OCI-LY1 (cell line): ENCODE measurements at regions not wholly inside any gene's neighbourhood (a gene's known extent, or its start where the extent isn't known, plus 50 kb on each side); places are given as distances from the start of the nearest gene placed in this dataset.

Experiments
- H2AFZ ChIP-seq: fragments of 200-600 bp; sonication (generic), shearing (Covaris generic); 2 replicates; pipeline ENCODE4 v1.6.0; 2014; ENCODE audit warnings: antibody characterized with exemption, mild to moderate bottlenecking, low read length
- H3F3A ChIP-seq: fragments of 200-600 bp; sonication (generic), shearing (Covaris generic); 2 replicates; pipeline ENCODE4 v1.6.0; 2014; ENCODE audit warnings: mild to moderate bottlenecking, antibody characterized with exemption, low read length, moderate library complexity; ENCODE audit not compliant: insufficient read depth
- H3K27ac ChIP-seq: fragments of 200-600 bp; sonication (generic); 2 replicates; pipeline ENCODE4 v1.5.1; 2014; ENCODE audit warnings: low read length, mixed run types, mild to moderate bottlenecking, low read depth; ENCODE audit not compliant: poor library complexity, severe bottlenecking
- H3K27me3 ChIP-seq: fragments of 200-600 bp; sonication (generic); 2 replicates; pipeline ENCODE4 v1.6.0; 2014; ENCODE audit warnings: antibody characterized with exemption, mild to moderate bottlenecking, low read length, moderate library complexity; ENCODE audit not compliant: insufficient read depth
- H3K36me3 ChIP-seq: fragments of 200-600 bp; sonication (generic); 2 replicates; pipeline ENCODE4 v1.6.1; 2014; ENCODE audit warnings: mild to moderate bottlenecking, antibody characterized with exemption, low read length, moderate library complexity, mixed read lengths; ENCODE audit not compliant: insufficient read depth
- H3K4me1 ChIP-seq: fragments of 200-600 bp; sonication (generic); 2 replicates; pipeline ENCODE4 v1.5.1; 2014; ENCODE audit warnings: mild to moderate bottlenecking, low read length, moderate library complexity; ENCODE audit not compliant: insufficient read depth, severe bottlenecking
- H3K4me2 ChIP-seq: fragments of 200-600 bp; sonication (generic), shearing (Covaris generic); 2 replicates; pipeline ENCODE4 v1.6.1; 2014; ENCODE audit warnings: low read length
- H3K4me3 ChIP-seq: fragments of 200-600 bp; sonication (generic); 2 replicates; pipeline ENCODE4 v1.5.1; 2014; ENCODE audit warnings: low read length, low read depth, mild to moderate bottlenecking, mixed read lengths; ENCODE audit not compliant: poor library complexity, severe bottlenecking
- H3K79me2 ChIP-seq: fragments of 200-600 bp; shearing (Covaris generic); 2 replicates; pipeline ENCODE4 v1.6.1; 2016; ENCODE audit warnings: mixed run types, low read length, mixed read lengths; ENCODE audit not compliant: insufficient read depth
- H3K9ac ChIP-seq: fragments of 200-600 bp; sonication (generic), shearing (Covaris generic); 2 replicates; pipeline ENCODE4 v1.6.1; 2014; ENCODE audit warnings: mild to moderate bottlenecking, low read length, mixed read lengths
- H3K9me2 ChIP-seq: fragments of 200-600 bp; sonication (generic), shearing (Covaris generic); 2 replicates; pipeline ENCODE4 v1.6.1; 2014; ENCODE audit warnings: low read depth, mild to moderate bottlenecking, low read length, mixed read lengths
- H3K9me3 ChIP-seq: fragments of 200-600 bp; shearing (Covaris generic); 2 replicates; pipeline ENCODE4 v1.6.1; 2014; ENCODE audit warnings: low read length, mixed read lengths
- H4K20me1 ChIP-seq: fragments of 200-600 bp; sonication (generic), shearing (Covaris generic); 2 replicates; pipeline ENCODE4 v1.6.0; 2016; ENCODE audit warnings: mild to moderate bottlenecking, low read length; ENCODE audit not compliant: insufficient read depth
- EZH2 ChIP-seq: fragments of 200-600 bp; sonication (generic), shearing (Covaris generic); IDR thresholded peaks from 2 replicates; pipeline ENCODE4 v1.8.0; 2017; ENCODE audit warnings: borderline replicate concordance, mixed run types, mild to moderate bottlenecking, antibody characterized with exemption, low read length, moderate library complexity, mixed read lengths
- TF ChIP-seq, protein P1 (sequence below): fragments of 200-600 bp; sonication (generic), shearing (Covaris generic); IDR thresholded peaks from 2 replicates; pipeline ENCODE4 v1.5.1; 2017; ENCODE audit warnings: mild to moderate bottlenecking, antibody characterized with exemption, low read length, moderate library complexity, mixed read lengths

DNA sequence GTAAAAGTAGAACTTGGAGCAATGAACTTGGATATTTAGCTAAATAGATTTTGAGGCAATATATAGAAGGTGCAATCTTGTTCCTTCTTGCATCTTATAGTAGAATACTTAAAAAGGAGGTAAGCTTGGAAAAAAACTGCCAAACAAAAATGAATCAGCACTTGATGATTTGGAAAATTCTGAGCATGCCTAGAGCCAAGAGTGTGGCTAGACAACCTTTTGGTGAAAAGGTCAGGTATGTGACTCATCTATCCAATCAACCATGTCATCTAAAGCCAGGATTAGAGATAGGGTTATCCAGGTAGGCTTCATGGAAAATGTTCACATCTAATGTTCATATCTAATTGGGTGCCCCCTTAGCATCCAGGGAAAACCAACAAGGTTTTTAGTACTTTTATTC lies 515.0 kb downstream of the COL11A1 start:
- no peak overlapping the region for H3K9ac ChIP-seq
- no peaks in the 10 kb centered on the region for H3F3A ChIP-seq
- no peaks in the 10 kb centered on the region for H4K20me1 ChIP-seq
- no peaks in the 10 kb centered on the region for H3K9me3 ChIP-seq
- no peaks in the 10 kb centered on the region for H3K36me3 ChIP-seq
- H3K4me1 ChIP-seq, result no peaks in the 10 kb centered on the region
- no peaks in the 10 kb centered on the region for H3K9me2 ChIP-seq
- no peak overlapping the region for H3K27ac ChIP-seq
- H2AFZ ChIP-seq, result no peak overlapping the region
- H3K79me2 ChIP-seq, result no peaks in the 10 kb centered on the region
- no peaks in the 10 kb centered on the region for H3K27me3 ChIP-seq
- H3K4me3 ChIP-seq, result no peak overlapping the region
- no peak for TF ChIP-seq EZH2
- TF ChIP-seq, protein P1, sequence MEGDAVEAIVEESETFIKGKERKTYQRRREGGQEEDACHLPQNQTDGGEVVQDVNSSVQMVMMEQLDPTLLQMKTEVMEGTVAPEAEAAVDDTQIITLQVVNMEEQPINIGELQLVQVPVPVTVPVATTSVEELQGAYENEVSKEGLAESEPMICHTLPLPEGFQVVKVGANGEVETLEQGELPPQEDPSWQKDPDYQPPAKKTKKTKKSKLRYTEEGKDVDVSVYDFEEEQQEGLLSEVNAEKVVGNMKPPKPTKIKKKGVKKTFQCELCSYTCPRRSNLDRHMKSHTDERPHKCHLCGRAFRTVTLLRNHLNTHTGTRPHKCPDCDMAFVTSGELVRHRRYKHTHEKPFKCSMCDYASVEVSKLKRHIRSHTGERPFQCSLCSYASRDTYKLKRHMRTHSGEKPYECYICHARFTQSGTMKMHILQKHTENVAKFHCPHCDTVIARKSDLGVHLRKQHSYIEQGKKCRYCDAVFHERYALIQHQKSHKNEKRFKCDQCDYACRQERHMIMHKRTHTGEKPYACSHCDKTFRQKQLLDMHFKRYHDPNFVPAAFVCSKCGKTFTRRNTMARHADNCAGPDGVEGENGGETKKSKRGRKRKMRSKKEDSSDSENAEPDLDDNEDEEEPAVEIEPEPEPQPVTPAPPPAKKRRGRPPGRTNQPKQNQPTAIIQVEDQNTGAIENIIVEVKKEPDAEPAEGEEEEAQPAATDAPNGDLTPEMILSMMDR, result no peak
- H3K4me2 ChIP-seq, result no peak overlapping the region

DNA sequence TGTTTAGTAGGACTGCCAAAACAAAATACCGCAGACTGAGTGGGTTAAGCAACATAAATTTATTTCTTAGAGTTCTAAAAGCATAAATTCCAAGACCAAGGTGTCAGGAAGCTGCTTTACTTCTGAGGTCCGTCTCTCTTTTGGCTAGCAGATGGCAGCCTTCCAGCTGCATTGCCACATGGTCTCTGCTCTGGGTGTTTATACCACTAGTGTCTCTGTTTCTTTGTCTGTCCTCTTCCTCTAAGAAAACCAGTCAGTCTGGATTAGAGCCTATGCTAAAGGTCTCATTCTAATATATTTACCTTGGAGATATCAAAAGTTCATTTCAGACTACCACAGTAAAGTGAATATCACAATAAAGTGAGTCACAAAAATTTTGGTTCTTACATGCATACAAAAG lies 519.8 kb downstream of the COL11A1 start:
- no peak overlapping the region for H3K4me2 ChIP-seq
- H3K4me3 ChIP-seq, result no peak overlapping the region
- H3K36me3 ChIP-seq, result no peaks in the 10 kb centered on the region
- H3K4me1 ChIP-seq, result no peaks in the 10 kb centered on the region
- TF ChIP-seq, protein P1, result no peak
- no peak for TF ChIP-seq EZH2
- no peaks in the 10 kb centered on the region for H4K20me1 ChIP-seq
- no peak overlapping the region for H2AFZ ChIP-seq
- no peaks in the 10 kb centered on the region for H3K9me2 ChIP-seq
- H3K27ac ChIP-seq, result no peak overlapping the region
- no peak overlapping the region for H3K9ac ChIP-seq
- H3K9me3 ChIP-seq, result no peaks in the 10 kb centered on the region
- H3K79me2 ChIP-seq, result no peaks in the 10 kb centered on the region
- H3K27me3 ChIP-seq, result no peaks in the 10 kb centered on the region
- no peaks in the 10 kb centered on the region for H3F3A ChIP-seq

DNA sequence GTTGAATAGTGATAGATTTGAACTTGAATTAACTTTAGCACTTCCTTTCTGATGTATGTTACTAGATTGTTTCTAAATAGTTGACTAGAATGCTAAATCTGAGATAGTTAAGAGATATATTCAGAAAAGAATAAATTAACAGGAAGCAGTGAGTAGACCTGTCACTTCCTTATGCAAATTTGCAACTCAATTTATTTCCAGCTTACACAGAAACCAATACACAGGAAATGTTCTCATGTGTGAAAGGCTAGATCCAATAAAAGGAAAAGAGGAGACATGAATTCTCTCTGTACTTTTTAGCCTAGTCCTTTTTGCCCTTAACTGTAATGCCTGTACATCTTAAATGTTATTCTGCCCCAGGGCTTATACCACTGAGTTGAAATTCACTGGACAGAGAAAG lies 522.3 kb downstream of the COL11A1 start:
- no peak overlapping the region for H3K9ac ChIP-seq

More for the DNA sequence above, 522.3 kb downstream of the COL11A1 start:
- Histone ChIP-seq H3K27ac (no peak overlapping the region), H3K79me2 (no peaks in the 10 kb centered on the region), H3K4me2 (no peak overlapping the region), H3F3A (no peaks in the 10 kb centered on the region), H3K4me3 (no peak overlapping the region), H3K27me3 (no peaks in the 10 kb centered on the region), H3K36me3 (no peaks in the 10 kb centered on the region), H2AFZ (peak overlapping the region; percentile 49; the same call in 1 of the 2 replicates), H3K9me2 (no peaks in the 10 kb centered on the region), H3K9me3 (no peaks in the 10 kb centered on the region), H3K4me1 (no peaks in the 10 kb centered on the region), H4K20me1 (no peaks in the 10 kb centered on the region)
- no peak for TF ChIP-seq EZH2
- TF ChIP-seq, protein P1, result no peak
